Hematopoietic multipotent progenitor cell treated with erythropoietin and hydrocortisone succinate and interleukin-3 and kit ligand, for 6 days (in vitro differentiated cells): ENCODE measurements at regions not wholly inside any gene's neighbourhood (a gene's known extent, or its start where the extent isn't known, plus 50 kb on each side); places are given as distances from the start of the nearest gene placed in this dataset.
A peak's percentile ranks its signal among the peaks of the same experiment; 100 is the strongest.

Experiments
- DNase-seq: peaks from one replicate; pipeline ENCODE4 v3.0.0-alpha.2; 2015

DNA sequence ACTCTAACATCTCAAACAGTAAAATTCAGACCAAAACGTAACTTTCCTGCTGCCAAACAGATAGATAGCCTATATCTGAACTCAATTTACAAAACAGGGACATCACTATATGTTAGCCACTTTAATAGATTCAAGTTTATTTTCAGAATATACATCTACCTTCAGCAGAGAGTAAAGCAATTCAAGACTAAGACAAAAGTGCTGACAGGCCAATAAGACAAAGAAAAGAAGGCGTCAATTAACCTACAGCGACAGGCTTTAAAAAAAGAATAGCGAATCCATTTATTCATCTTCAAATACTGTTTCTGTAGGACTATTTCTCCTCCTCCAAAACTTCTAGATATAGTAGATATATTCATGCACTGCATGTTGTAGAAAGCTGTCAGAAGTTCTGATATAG lies 333.0 kb downstream of the GRB14 start:
- no peak for DNase-seq

- no peak for DNase-seq
Observed at GRCh38 chr2:164287056-164287455, 334.2 kb downstream of the GRB14 start.

- DNase-seq: no peak
Observed at GRCh38 chr2:164285576-164285975, 335.7 kb downstream of the GRB14 start.

DNA sequence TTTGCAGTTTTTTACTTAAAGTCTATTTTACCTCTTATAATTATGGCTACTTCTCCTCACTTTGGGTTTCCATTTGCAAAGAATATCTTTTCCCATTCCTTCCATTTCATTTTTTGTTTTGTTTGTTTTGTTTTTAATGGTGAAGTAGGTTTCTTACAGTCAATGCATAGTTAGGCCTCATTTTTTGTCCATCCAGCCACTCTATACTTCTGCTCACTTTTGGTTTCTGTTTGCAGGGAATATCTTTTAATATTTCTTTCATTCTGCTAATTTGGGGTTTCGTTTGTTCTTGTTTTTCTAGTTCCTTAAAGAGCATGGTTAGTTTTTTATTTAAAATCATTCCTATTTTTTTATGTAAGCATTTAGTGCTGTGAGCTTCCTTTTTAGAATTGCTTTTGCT lies 339.4 kb downstream of the GRB14 start:
- DNase-seq: no peak

DNA sequence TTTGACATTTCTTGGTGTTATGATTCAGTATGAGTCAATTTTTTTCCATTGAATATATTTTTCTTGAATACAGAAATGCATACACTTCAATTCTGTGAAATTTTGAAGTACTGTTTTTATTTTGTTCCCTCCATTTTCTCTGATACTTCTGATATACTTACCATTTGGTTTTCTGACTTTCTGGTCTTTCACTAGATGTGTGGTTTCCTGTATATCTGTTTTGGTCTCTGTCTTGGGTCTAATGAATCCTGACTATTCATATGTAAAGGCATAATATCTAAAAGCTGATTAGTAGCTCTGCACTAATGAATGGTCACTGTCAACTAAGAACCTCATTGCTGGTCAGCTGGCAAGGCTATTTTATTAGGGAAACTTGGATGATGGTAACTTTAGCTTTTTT lies 345.6 kb downstream of the GRB14 start:
- no peak for DNase-seq

DNA sequence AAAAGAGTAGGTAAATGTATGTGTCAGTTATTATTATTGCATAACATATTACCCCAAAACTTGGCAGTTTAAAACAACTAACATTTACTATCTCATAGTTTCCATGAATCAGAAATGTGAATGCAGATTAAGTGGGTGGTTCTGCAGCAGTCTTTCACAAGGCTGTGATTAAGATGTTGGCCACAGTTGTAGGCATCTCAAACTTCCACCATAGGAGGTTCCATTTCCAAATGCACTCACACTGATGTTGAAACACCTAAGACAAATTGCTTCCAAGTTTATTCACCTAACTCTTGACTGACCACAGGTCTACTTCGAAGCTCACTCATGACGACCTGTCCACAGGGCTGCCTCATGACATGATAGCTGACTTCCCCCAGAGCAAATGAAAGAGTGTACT lies 360.8 kb downstream of the GRB14 start:
- DNase-seq: no peak

GRCh38 chr2:164257742-164258141 lies 363.5 kb downstream of the GRB14 start:
- DNase-seq: no peak

DNA sequence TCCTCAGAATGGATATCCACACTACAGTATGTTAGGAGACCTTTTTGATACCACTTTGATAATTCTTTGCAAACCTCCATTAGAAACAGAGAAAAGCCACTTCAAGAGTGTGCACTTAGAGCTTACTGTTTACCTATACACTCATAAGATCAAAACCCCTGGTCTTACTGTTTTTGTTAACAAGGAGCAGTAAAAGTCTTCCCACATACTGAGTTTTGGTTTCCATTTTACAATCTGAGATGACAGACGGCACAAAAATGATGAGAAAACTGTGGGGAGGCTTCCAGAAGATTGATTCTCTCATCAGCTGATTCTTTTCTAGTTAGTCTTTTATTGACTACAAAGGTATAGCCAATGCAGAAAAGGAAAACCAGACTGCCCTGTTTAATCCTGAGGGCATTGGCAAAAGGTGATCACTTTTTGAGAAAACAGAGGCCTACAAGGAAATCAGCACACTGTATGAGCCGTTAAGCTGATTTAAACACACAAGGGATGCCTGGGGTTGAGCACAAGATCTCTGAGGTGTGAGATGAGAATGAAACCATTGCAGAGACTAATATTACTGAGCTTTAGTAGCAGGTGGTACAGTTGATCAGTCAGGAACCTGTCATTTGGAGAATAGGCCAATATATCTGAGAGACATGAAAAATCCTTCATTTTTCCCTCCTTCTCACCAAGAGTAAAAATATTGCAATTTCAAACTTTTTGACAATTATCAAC lies 368.6 kb downstream of the GRB14 start:
- DNase-seq: no peak

- DNase-seq: no peak
Observed at GRCh38 chr2:164243315-164243714, 378.0 kb downstream of the GRB14 start.

GRCh38 chr2:164242409-164242808 lies 378.9 kb downstream of the GRB14 start:
- DNase-seq: no peak

GRCh38 chr2:164234074-164234473 lies 387.2 kb downstream of the GRB14 start:
- no peak for DNase-seq

DNA sequence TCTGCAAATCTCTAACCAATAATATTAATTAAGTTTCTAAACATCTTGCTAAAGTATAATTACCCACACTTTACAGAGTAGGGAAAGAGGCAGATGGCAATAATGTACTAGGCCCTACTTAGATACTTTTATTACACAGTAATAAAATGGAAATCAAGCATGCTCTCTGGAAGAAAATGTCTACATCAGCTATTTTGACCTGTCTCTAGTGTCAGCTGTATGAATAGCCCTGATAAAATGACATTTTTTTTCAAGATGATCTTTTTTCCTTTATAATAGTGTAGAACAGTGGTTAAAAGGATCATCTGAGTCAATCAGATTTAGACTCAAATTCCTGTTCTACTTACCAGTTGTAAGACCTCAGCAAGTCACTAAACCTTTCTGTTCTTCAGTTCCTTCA lies 397.3 kb downstream of the GRB14 start:
- no peak for DNase-seq

DNA sequence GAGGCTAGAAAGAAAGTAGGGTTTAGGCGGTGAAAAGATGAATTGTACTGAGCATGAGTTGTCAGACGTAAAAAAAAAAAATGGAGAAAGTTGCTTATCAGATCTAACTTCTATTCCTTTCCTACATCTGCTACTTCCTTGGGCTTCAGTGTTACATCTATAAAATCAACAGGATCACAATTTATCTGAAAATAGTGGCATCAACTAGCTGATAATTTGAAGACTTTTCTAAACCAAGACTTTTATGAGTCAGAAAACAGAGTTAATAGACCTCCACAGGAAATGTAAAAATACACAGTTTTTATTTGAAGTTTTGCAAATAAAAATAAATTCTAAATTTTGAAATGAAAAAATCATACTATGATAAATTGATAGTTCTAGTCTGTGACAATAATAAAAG lies 399.8 kb downstream of the GRB14 start:
- no peak for DNase-seq

DNA sequence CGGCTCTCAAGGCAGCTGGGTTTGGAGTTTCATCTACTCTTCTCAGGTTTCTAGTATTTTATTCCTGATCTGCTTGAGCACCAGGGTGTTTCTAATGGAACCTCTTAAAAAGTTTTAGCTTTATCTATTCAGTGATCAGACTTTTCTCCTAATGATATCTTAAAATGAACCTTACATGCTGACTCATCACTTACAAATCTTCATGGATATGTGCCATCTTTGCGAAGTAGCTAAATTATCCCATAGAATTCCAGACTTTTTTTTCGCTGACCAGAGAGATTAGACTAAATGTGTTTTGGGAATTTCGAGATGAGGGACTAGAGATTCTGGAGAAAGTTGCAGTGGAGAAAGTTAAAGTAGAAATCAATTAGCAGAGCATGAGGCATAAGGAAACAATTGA lies 401.0 kb downstream of the GRB14 start:
- no peak for DNase-seq

- no peak for DNase-seq
Observed at GRCh38 chr2:164213916-164214315, 407.4 kb downstream of the GRB14 start.

DNA sequence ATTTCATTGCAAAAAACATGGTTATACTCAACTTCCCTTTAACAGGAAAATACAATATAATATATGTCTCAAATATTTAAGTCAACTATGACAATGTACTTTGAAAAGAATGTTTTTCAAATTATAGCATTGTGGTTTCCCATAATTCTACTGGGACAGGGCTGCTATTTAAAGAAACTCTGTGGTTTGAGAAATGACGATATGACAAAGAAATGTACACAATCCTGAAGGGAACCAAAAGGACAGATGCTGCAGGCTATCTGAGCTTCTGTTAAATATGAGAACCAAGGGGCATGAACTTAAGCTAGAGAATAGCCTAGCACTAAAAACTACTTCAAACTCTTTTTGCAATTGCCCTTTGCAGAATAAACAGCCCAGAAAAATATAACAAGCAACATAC lies 415.9 kb downstream of the GRB14 start:
- no peak for DNase-seq

DNA sequence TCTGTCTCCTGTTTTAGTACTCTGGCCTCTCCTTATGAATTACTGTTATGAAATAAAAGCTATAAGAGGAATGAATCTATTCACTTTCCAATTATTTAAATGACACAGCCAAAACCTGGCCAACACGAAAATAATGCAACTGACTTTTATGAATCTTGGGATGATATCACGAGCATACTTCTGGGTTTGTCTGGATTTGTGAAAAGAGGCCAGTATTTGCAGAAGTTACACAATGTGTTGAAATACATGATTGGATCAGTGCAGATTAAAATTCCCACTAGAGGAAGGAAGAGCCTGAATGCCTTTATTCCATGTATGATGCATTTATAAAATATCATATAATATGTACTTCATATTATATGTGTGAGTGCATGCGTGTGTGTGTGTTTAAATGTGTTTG lies 418.2 kb downstream of the GRB14 start:
- no peak for DNase-seq

DNA sequence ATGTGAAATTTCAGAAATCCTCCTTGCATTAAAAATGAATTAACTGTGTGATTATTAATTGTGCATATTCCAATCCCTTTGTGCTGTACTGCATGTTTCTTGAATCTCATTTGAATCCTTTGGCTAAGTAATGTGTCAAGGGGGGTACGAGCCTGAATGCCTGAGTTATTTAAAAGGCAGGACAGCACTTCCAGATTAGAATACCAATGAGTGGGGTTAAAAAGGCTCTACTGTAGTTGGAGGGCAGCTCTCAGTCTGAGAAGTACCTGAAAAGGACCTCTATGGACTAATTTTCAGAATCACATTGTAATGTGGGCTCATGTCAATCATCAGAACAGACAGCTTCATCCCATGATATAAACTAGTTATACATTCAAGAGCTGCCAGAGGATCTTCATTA lies 423.0 kb downstream of the GRB14 start:
- DNase-seq: no peak

DNA sequence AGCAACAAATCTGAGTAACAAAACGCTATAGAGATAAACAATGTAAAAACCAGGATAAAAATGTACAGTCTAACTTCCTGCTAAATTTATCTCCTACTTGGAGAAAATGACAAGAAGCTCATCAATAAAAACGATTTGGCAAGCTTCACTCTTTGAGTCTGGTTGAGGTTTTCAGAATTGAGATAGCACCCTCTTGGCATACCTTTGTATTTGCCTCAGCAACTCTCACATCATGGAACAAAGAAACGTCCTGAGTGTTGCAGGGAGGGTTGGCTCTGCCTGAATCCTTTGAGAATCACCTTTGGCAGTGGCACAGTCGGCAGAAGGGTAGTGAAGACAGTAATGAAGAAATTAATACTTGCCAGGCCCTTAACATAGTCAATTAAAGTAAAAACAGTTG lies 430.6 kb downstream of the GRB14 start:
- no peak for DNase-seq

- no peak for DNase-seq
Observed at GRCh38 chr2:164189851-164190250, 431.4 kb downstream of the GRB14 start.

DNA sequence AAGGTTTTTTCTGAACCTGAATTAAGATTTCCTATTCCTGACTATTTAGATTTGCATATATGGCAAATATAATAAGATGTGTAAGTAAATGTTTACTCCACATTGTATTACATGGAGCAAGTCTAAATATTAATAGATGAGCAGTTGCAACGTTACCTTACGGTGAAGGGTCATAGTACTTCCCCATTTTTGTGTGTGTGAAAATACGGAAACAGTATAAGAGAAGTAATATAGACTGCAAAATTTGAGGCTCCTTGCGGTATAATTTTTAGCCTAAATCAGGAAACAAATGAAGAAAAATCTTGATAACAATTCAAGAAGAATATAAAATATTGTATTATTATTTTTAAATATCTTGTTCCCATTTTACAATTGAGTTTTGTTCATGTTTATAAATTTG lies 434.2 kb downstream of the GRB14 start:
- DNase-seq: peak; percentile 2

DNA sequence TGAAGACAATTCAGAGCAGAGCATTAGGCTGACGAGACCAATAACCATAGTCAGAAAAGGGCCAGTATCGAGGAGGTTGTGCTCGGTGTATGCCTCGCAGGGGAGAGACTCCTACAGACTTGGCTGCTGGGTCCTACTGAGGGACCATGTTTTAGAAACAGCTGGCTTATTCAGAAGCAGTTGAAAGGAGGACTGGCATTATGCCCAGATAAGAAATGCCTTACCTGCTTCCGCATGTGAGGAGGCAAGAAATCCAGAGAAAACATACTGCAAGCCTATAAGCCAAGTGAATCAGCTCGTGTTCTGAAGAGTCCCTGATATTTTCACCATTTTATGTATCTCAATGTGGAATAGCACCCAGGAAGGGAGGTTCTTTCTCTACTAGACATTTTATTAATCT lies 434.7 kb downstream of the GRB14 start:
- no peak for DNase-seq

DNA sequence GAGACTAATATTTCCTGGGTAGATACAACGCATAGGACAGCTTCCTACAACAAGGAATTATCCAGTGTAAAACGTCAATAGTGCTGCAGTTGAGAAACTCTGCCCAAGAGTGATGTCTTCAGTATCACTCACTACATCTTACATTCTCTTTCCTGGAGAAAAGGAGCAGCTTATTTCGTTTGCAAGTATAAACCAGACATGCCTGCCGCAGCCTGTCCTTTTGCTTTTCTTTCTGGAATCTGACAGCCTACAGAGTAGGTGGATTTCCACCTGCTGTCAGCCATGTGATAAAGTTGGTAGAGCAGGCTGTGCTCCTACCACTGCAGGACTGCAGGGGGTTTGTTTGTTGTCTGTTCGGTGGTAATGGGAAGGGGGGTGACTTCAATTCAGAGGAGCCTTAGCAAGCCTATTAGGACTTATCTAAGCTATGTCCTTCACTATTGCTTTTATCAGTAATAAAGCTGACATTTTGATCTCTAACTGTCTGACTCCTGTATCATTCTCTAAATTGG lies 439.1 kb downstream of the GRB14 start:
- DNase-seq: no peak

- DNase-seq: no peak
Observed at GRCh38 chr2:164178835-164179465, 442.3 kb downstream of the GRB14 start.

GRCh38 chr2:164164602-164165001 lies 428.8 kb upstream of the FIGN start:
- no peak for DNase-seq
